ENCODE measurements at regions not wholly inside any gene's neighbourhood (a gene's known extent, or its start where the extent isn't known, plus 50 kb on each side); places are given as distances from the start of the nearest gene placed in this dataset.

DNA sequence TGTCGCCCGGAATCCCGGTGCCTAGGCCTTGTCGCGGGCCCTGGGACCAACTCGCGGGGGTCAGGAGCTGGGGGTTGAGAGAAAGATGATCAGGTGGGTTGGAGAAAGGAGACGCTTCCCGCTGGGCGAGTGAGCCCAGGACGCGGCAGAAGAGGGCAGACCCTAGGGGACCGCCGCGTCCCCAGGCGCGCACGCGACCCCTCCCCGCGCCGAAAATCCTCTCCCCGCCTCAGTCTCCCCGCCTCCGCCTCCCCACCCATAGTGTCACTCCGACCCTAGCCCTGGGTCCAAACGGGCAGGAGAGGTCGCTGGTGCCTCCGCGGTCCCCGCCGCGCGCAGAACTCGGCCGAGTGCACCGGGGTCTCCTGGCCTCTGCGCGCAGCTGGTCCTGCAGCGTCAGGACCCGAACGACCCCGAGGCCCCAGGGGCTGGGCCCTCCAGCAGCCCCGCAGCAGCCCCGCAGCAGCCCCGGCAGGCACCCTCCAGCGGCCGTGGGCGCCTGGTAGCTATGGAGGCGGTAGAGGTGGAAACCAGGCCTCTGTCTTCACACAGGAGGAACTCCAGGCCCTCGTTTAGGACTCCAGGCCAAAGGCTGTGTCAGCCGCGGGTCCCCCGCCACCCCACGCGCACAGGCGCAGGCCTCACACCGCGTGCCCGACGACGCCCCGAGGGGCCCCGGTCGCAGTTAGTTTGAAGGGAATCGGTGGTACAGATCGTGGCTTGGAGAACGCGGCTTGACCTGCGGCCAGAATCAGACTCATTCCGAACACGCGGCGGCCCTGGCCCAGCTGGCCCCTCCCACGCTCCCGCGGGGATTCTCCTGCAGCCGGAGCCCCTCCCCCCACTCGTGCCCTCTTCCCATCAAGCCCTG lies 60.1 kb upstream of the EIF5 start:
- TF ChIP-seq, protein P1, sequence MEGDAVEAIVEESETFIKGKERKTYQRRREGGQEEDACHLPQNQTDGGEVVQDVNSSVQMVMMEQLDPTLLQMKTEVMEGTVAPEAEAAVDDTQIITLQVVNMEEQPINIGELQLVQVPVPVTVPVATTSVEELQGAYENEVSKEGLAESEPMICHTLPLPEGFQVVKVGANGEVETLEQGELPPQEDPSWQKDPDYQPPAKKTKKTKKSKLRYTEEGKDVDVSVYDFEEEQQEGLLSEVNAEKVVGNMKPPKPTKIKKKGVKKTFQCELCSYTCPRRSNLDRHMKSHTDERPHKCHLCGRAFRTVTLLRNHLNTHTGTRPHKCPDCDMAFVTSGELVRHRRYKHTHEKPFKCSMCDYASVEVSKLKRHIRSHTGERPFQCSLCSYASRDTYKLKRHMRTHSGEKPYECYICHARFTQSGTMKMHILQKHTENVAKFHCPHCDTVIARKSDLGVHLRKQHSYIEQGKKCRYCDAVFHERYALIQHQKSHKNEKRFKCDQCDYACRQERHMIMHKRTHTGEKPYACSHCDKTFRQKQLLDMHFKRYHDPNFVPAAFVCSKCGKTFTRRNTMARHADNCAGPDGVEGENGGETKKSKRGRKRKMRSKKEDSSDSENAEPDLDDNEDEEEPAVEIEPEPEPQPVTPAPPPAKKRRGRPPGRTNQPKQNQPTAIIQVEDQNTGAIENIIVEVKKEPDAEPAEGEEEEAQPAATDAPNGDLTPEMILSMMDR (IDR thresholded peaks at IDR 0.05; ENCODE audit: control extremely low read depth in 1 of 3, insufficient read depth in 1 of 3, low read depth in 1 of 3, low read length in 3 of 3), result no peak
- no peak for TF ChIP-seq POLR2A (IDR thresholded peaks at IDR 0.05; ENCODE audit: control extremely low read depth in 1 of 2, low read depth in 2 of 2, low read length in 2 of 2)
- no peak for TF ChIP-seq TAF1 (IDR thresholded peaks at IDR 0.05; ENCODE audit: low read depth, low read length)
- no peak for TF ChIP-seq BACH1 (IDR thresholded peaks at IDR 0.05; ENCODE audit: low read length)
- TF ChIP-seq SRF (IDR thresholded peaks at IDR 0.05; ENCODE audit: low read depth, low read length), result no peak
- TF ChIP-seq EZH2 (IDR thresholded peaks at IDR 0.05; ENCODE audit: low read depth, low read length, severe bottlenecking), result no peak
- TF ChIP-seq, protein P2, sequence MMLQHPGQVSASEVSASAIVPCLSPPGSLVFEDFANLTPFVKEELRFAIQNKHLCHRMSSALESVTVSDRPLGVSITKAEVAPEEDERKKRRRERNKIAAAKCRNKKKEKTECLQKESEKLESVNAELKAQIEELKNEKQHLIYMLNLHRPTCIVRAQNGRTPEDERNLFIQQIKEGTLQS (IDR thresholded peaks at IDR 0.05; ENCODE audit: insufficient read depth, low read depth, low read length), result no peak
- no peak for TF ChIP-seq KDM1A (IDR thresholded peaks at IDR 0.05; ENCODE audit: borderline replicate concordance, low read length)
- no peak for TF ChIP-seq ZNF274 (IDR thresholded peaks at IDR 0.05; ENCODE audit: borderline replicate concordance, extremely low read depth, low read length)
